Neuronal stem cell (in vitro differentiated cells): ENCODE measurements at regions not wholly inside any gene's neighbourhood (a gene's known extent, or its start where the extent isn't known, plus 50 kb on each side); places are given as distances from the start of the nearest gene placed in this dataset.

Experiments
- DNase-seq: peaks from one replicate; pipeline ENCODE4 v3.0.0-alpha.2; 2013; ENCODE audit warnings: low spot score
- H2AFZ ChIP-seq: one replicate; pipeline ENCODE4 v1.6.1; 2013; ENCODE audit warnings: mild to moderate bottlenecking, low read length, inconsistent platforms
- H2AK5ac ChIP-seq: 2 replicates; pipeline ENCODE4 v1.6.1; 2013; ENCODE audit warnings: low read depth, mild to moderate bottlenecking, inconsistent platforms, low read length, moderate library complexity, mixed read lengths
- H2BK120ac ChIP-seq: 2 replicates; pipeline ENCODE4 v1.6.1; 2013; ENCODE audit warnings: low read depth, mild to moderate bottlenecking, inconsistent platforms, low read length, moderate library complexity, mixed read lengths
- H2BK12ac ChIP-seq: one replicate; pipeline ENCODE4 v1.6.1; 2013; ENCODE audit warnings: low read length, inconsistent platforms
- H2BK15ac ChIP-seq: 2 replicates; pipeline ENCODE4 v1.6.1; 2013; ENCODE audit warnings: mild to moderate bottlenecking, low read length, inconsistent platforms, mixed read lengths
- H2BK5ac ChIP-seq: one replicate; pipeline ENCODE4 v1.6.1; 2013; ENCODE audit warnings: inconsistent platforms, mild to moderate bottlenecking, low read length, moderate library complexity
- H3K14ac ChIP-seq: one replicate; pipeline ENCODE4 v1.6.1; 2013; ENCODE audit warnings: low read length, inconsistent platforms
- H3K18ac ChIP-seq: 2 replicates; pipeline ENCODE4 v1.6.1; 2013; ENCODE audit warnings: low read length, inconsistent platforms
- H3K23ac ChIP-seq: 2 replicates; pipeline ENCODE4 v1.6.1; 2013; ENCODE audit warnings: low read depth, mild to moderate bottlenecking, mixed read lengths, low read length, inconsistent platforms; ENCODE audit not compliant: poor library complexity
- H3K27ac ChIP-seq: replicated peaks from 3 replicates; pipeline ENCODE4 v1.5.1; 2013; ENCODE audit warnings: low read length, inconsistent platforms
- H3K27me3 ChIP-seq, 3 experiments: 2 replicates each; pipeline ENCODE4 v1.6.1; 2013; ENCODE audit warnings: low read length in 3 of 3, mild to moderate bottlenecking in 2 of 3, inconsistent platforms in 1 of 3, low read depth in 1 of 3, mixed read lengths in 1 of 3, moderate library complexity in 1 of 3; ENCODE audit not compliant: control insufficient read depth in 3 of 3, insufficient read depth in 3 of 3
- H3K36me3 ChIP-seq, 2 donors: replicated peaks in 1 of 2; 2 replicates each; pipeline ENCODE4 v1.6.1; 2013; ENCODE audit warnings: low read length in 2 of 2; ENCODE audit not compliant: control insufficient read depth in 2 of 2, insufficient read depth in 2 of 2
- H3K4ac ChIP-seq: 2 replicates; pipeline ENCODE4 v1.6.1; 2013; ENCODE audit warnings: inconsistent platforms, mild to moderate bottlenecking, low read length, moderate library complexity
- H3K4me1 ChIP-seq, 2 donors: 1 replicate in 1 of 2; 2 replicates in 1 of 2; pipeline ENCODE4 v1.6.1; 2013; ENCODE audit warnings: low read length in 2 of 2, low read depth in 1 of 2; ENCODE audit not compliant: control insufficient read depth in 2 of 2, insufficient read depth in 1 of 2
- H3K4me2 ChIP-seq: one replicate; pipeline ENCODE4 v1.6.1; 2013; ENCODE audit warnings: mild to moderate bottlenecking, low read length, inconsistent platforms; ENCODE audit not compliant: insufficient read depth, poor library complexity, severe bottlenecking
- H3K4me3 ChIP-seq, 2 donors: 2 replicates each; pipeline ENCODE4 v1.5.1; 2013; ENCODE audit warnings: low read length in 2 of 2, mild to moderate bottlenecking in 2 of 2, inconsistent platforms in 1 of 2, moderate library complexity in 1 of 2
- H3K79me1 ChIP-seq: one replicate; pipeline ENCODE4 v1.6.1; 2013; ENCODE audit warnings: low read depth, mild to moderate bottlenecking, inconsistent platforms, low read length, moderate library complexity
- H3K9ac ChIP-seq: one replicate; pipeline ENCODE4 v1.6.1; 2013; ENCODE audit warnings: mild to moderate bottlenecking, low read depth, low read length, inconsistent platforms; ENCODE audit not compliant: poor library complexity
- H3K9me3 ChIP-seq, 2 donors: replicated peaks in 1 of 2; 2 replicates each; pipeline versions ENCODE3 to v1.6.1; 2013; ENCODE audit warnings: low read length in 2 of 2, mild to moderate bottlenecking in 2 of 2, inconsistent platforms in 1 of 2, low read depth in 1 of 2, mixed read lengths in 1 of 2, moderate library complexity in 1 of 2; ENCODE audit not compliant: control insufficient read depth in 2 of 2, insufficient read depth in 1 of 2
- H4K8ac ChIP-seq: one replicate; pipeline ENCODE4 v1.6.1; 2013; ENCODE audit warnings: low read depth, mild to moderate bottlenecking, inconsistent platforms, low read length, moderate library complexity
- H4K91ac ChIP-seq: one replicate; pipeline ENCODE4 v1.6.1; 2013; ENCODE audit warnings: low read length, low read depth, mild to moderate bottlenecking, inconsistent platforms; ENCODE audit not compliant: poor library complexity
- WGBS, 2 donors: extraction: QIAGEN DNeasy Blood & Tissue Kit; methylation state at CpG; one replicate each; pipeline ENCODE4 v1.1.7; 2013; ENCODE audit warnings: missing lambda C conversion rate in 2 of 2, mixed read lengths in 1 of 2; ENCODE audit not compliant: insufficient read length in 2 of 2, insufficient replicate concordance in 1 of 2; ENCODE audit errors: extremely low coverage in 2 of 2; 5-methylcytosine and 5-hydroxymethylcytosine counted together

DNA sequence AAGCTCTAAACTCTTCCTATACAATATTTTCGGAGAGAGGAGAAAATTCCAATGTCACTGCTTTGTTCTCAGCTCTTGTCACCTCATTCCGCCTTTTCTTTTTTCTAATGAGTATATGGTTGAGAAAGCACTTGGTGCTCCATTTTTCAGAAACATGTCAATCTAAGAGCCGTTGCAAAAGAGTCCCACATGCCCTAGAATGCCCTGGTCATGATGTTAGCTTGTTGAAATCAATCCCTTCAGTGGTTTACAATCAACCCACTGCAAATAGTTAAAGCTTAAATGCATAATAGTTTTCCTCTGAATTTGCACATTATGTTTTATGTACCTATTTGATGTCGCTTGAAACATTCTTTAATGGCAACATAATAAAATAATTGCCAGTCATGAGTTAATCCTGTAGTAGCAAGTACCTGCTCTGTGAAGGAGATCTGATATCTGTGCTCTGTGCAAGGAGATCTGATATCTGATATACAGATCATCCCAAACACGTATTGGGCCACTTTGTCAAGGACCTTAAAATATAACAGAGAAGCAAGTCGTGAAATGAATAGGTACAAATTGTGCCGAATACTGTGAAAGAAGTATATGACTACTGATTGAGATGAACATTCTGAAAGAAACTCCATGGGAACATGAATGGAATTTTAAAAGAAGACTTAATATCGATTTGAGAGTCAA is 1633.5 kb downstream of the SUCLG1 start:
- no peak overlapping the region for H3K9ac ChIP-seq
- H3K4ac ChIP-seq, result no peak overlapping the region
- no peak overlapping the region for H3K27ac ChIP-seq
- H3K23ac ChIP-seq, result no peak overlapping the region
- no peaks in the 10 kb centered on the region for H3K36me3 ChIP-seq
- H4K91ac ChIP-seq, result no peak overlapping the region
- no peak overlapping the region for H3K4me2 ChIP-seq
- no peaks in the 10 kb centered on the region for H3K27me3 ChIP-seq
- H2AK5ac ChIP-seq, result no peak overlapping the region
- no peak overlapping the region for H2BK15ac ChIP-seq
- no peak overlapping the region for H3K18ac ChIP-seq
- DNase-seq, result no peak
- H2AFZ ChIP-seq, result no peak overlapping the region
- no peak overlapping the region for H3K4me3 ChIP-seq
- no peak overlapping the region for H3K14ac ChIP-seq
- WGBS, 2 donors, result no CpG with 5 or more reads among the region's 8 CpGs
- no peaks in the 10 kb centered on the region for H3K4me1 ChIP-seq
- no peak overlapping the region for H4K8ac ChIP-seq
- no peak overlapping the region for H2BK12ac ChIP-seq
- H2BK5ac ChIP-seq, result no peak overlapping the region
- H3K79me1 ChIP-seq, result no peaks in the 10 kb centered on the region
- no peak overlapping the region for H2BK120ac ChIP-seq
- H3K9me3 ChIP-seq, result no peaks in the 10 kb centered on the region

DNA sequence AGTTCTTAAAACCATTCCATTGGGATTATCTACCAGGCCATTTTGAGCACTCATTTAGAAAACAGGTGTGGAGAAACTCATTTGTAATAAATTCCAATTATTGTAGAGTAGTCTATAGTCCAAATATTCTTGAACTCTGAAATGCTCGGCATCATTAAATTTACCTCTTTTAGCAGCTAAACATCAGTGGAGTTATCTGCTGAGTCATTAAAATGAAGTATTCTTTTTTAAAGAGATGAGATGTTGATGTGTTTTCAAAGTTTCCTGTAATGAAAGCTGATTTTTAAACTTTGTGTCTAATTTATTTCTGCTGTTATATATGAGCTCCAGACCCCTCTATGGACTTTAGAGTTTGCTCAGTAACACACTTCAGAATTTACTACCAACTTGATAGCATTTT is 1635.2 kb downstream of the SUCLG1 start:
- H4K91ac ChIP-seq, result no peak overlapping the region
- H2AK5ac ChIP-seq, result no peak overlapping the region
- no peak for DNase-seq
- H2BK15ac ChIP-seq, result no peak overlapping the region
- H3K4me3 ChIP-seq, result no peak overlapping the region
- H3K9me3 ChIP-seq, result no peaks in the 10 kb centered on the region
- no peak overlapping the region for H3K18ac ChIP-seq
- no peaks in the 10 kb centered on the region for H3K27me3 ChIP-seq
- no peak overlapping the region for H3K27ac ChIP-seq
- no peaks in the 10 kb centered on the region for H3K4me1 ChIP-seq
- no peak overlapping the region for H2BK120ac ChIP-seq
- no peak overlapping the region for H2BK12ac ChIP-seq
- no peak overlapping the region for H3K14ac ChIP-seq
- no peak overlapping the region for H3K4ac ChIP-seq
- no peaks in the 10 kb centered on the region for H3K79me1 ChIP-seq
- H3K4me2 ChIP-seq, result no peak overlapping the region
- H2BK5ac ChIP-seq, result no peak overlapping the region
- no peaks in the 10 kb centered on the region for H3K36me3 ChIP-seq
- H3K9ac ChIP-seq, result no peak overlapping the region
- no peak overlapping the region for H2AFZ ChIP-seq
- WGBS, 2 donors, result no CpG with 5 or more reads among the region's 1 CpG
- H3K23ac ChIP-seq, result no peak overlapping the region
- no peak overlapping the region for H4K8ac ChIP-seq

DNA sequence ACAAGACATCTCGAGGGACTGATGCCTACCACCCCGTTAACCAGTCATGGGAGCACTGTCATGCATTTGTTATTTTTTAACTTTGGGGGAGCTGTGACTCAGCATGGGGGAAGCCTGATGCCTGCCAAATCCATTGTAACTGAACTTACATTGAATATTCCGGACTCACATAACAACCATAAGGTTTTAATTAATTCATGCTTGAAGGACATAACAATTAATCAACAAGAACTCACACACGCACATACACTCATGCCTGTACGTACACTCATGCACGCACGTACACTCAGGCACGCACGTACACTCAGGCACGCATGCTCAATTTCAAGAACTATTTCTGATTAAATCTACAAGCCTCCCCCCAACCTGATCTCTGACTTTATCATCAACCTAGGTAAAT is 1639.1 kb downstream of the SUCLG1 start:
- Histone ChIP-seq H4K8ac (no peak overlapping the region), H3K4me3 (no peak overlapping the region), H3K27me3 (no peaks in the 10 kb centered on the region), H2BK120ac (no peak overlapping the region), H2BK12ac (no peak overlapping the region), H2AK5ac (no peak overlapping the region), H3K23ac (no peak overlapping the region), H3K4me2 (no peak overlapping the region), H2BK15ac (no peak overlapping the region), H4K91ac (no peak overlapping the region), H3K36me3 (no peaks in the 10 kb centered on the region), H2BK5ac (no peak overlapping the region), H3K79me1 (no peaks in the 10 kb centered on the region), H3K9me3 (no peaks in the 10 kb centered on the region), H3K27ac (no peak overlapping the region), H3K4ac (no peak overlapping the region), H3K9ac (no peak overlapping the region), H3K14ac (no peak overlapping the region), H3K4me1 (no peaks in the 10 kb centered on the region), H2AFZ (no peak overlapping the region), H3K18ac (no peak overlapping the region)
- DNase-seq, result no peak
- WGBS, 2 donors, result no CpG with 5 or more reads among the region's 10 CpGs

DNA sequence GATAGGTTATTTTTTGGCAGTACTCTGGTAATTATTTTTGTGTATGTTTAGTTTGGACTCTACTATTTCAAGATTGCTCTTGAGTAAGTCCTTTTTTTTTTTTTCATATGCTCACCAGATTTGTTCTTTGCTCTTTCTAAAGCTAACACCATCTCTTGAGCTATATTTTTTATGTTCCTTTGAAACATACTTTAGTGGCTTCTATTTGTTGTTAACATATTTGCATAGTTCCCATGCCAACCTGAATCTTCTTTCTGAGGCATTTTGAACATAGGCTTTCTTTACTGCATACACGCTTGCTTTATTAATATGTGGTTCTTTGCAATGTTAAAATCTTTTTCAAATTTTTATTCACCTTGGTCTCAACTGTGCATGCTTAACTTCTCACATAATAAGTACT is 1644.9 kb downstream of the SUCLG1 start:
- WGBS, 2 donors, result no CpG with 5 or more reads among the region's 1 CpG
- no peak for DNase-seq

More for the DNA sequence above, 1644.9 kb downstream of the SUCLG1 start:
- Histone ChIP-seq H2BK120ac (no peak overlapping the region), H3K27me3 (no peaks in the 10 kb centered on the region), H2BK15ac (no peak overlapping the region), H2BK12ac (no peak overlapping the region), H3K9me3 (no peaks in the 10 kb centered on the region), H2AFZ (no peak overlapping the region), H3K4ac (no peak overlapping the region), H3K18ac (no peak overlapping the region), H4K91ac (no peak overlapping the region), H3K4me3 (no peak overlapping the region), H3K79me1 (no peaks in the 10 kb centered on the region), H3K14ac (no peak overlapping the region), H3K27ac (no peak overlapping the region), H3K23ac (no peak overlapping the region), H3K36me3 (no peaks in the 10 kb centered on the region), H2BK5ac (no peak overlapping the region), H3K4me2 (no peak overlapping the region), H4K8ac (no peak overlapping the region), H3K4me1 (no peaks in the 10 kb centered on the region), H2AK5ac (no peak overlapping the region), H3K9ac (no peak overlapping the region)
